Fibroblast of lung (primary cell): ENCODE measurements at regions not wholly inside any gene's neighbourhood (a gene's known extent, or its start where the extent isn't known, plus 50 kb on each side); places are given as distances from the start of the nearest gene placed in this dataset.

ENCODE experiments used
- DNase-seq, 2 donors: peaks; one replicate each; pipeline versions ENCODE4 v3.0.0 to v3.0.0-alpha.2; 2010; ENCODE audit warnings: low read depth in 2 of 2
- H2AFZ ChIP-seq: 2 replicates; pipeline ENCODE4 v1.5.1; 2012; ENCODE audit warnings: low read length, control low read depth, inconsistent platforms
- H3K27ac ChIP-seq: 2 replicates; pipeline ENCODE4 v1.5.1; 2011; ENCODE audit warnings: low read length, control low read depth; ENCODE audit not compliant: insufficient read depth
- H3K27me3 ChIP-seq: 2 replicates; pipeline ENCODE4 v1.5.1; 2011; ENCODE audit warnings: mild to moderate bottlenecking, low read length; ENCODE audit not compliant: control insufficient read depth, insufficient read depth
- H3K36me3 ChIP-seq: 2 replicates; pipeline ENCODE4 v1.5.1; 2011; ENCODE audit warnings: low read length; ENCODE audit not compliant: control insufficient read depth, insufficient read depth
- H3K4me1 ChIP-seq: 2 replicates; pipeline ENCODE4 v1.5.1; 2011; ENCODE audit warnings: low read length; ENCODE audit not compliant: control insufficient read depth, insufficient read depth; ENCODE audit errors: extremely low read depth
- H3K4me2 ChIP-seq: 2 replicates; pipeline ENCODE4 v1.5.1; 2011; ENCODE audit warnings: low read length, control low read depth; ENCODE audit not compliant: insufficient read depth; ENCODE audit errors: extremely low read depth
- H3K4me3 ChIP-seq, 4 experiments: fragments of 200-600 bp in 1 of 4; sonication (generic) in 1 of 4; replicated peaks in 1 of 4; 2 replicates each; pipeline ENCODE4 v1.5.1; 2011 to 2016; ENCODE audit warnings: low read length in 4 of 4, low read depth in 3 of 4, mild to moderate bottlenecking in 3 of 4, control low read depth in 2 of 4, inconsistent platforms in 1 of 4, mixed read lengths in 1 of 4; ENCODE audit not compliant: insufficient read depth in 1 of 4; ENCODE audit errors: control extremely low read depth in 1 of 4
- H3K79me2 ChIP-seq: 2 replicates; pipeline ENCODE4 v1.5.1; 2012; ENCODE audit warnings: mild to moderate bottlenecking, low read length, inconsistent platforms; ENCODE audit not compliant: control insufficient read depth, insufficient read depth
- H3K9ac ChIP-seq: 2 replicates; pipeline ENCODE4 v1.5.1; 2011; ENCODE audit warnings: mild to moderate bottlenecking, low read length, control low read depth; ENCODE audit not compliant: insufficient read depth
- H3K9me3 ChIP-seq: 2 replicates; pipeline ENCODE4 v1.5.1; 2012; ENCODE audit warnings: low read depth, low read length; ENCODE audit not compliant: control insufficient read depth, insufficient read depth
- H4K20me1 ChIP-seq: 2 replicates; pipeline ENCODE4 v1.5.1; 2011; ENCODE audit warnings: low read length; ENCODE audit not compliant: control insufficient read depth, insufficient read depth; ENCODE audit errors: extremely low read depth
- EZH2 ChIP-seq: IDR thresholded peaks from 2 replicates; pipeline ENCODE4 v1.5.1; 2012; ENCODE audit warnings: low read length, control low read depth, mild to moderate bottlenecking; ENCODE audit errors: missing control alignments
- TF ChIP-seq, protein P1 (sequence below), 2 donors: IDR thresholded peaks in 1 of 2; conservative IDR thresholded peaks in 1 of 2; 1 replicate in 1 of 2; 2 replicates in 1 of 2; pipeline ENCODE4 v1.5.1; 2011 to 2012; ENCODE audit warnings: low read length in 2 of 2, control low read depth in 1 of 2, inconsistent platforms in 1 of 2, low read depth in 1 of 2, mild to moderate bottlenecking in 1 of 2

DNA sequence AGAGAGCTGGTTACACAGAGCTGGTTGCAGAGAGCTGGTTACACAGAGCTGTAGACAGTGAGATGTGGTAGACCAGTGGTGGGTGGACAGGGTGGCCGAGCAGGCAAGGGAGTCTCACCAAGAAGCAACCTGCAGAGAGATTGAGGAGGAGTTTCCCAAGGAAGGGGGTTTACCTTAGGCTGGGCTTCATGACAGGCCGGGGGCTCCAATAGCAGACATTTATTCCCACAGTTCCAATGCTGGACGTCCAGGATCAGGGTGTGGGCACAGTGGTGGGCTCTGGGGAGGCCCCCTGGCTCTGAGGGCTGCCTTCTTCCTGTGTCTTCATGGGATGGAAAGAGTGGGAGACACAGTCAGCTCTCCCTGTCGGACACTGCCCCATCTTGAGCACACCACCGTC, 386.9 kb upstream of the IRX4 start:
- Histone ChIP-seq H3K9ac (no peak overlapping the region), H3K79me2 (no peaks in the 10 kb centered on the region), H3K27me3 (no peaks in the 10 kb centered on the region), H3K4me3 (no peak overlapping the region), H3K4me2 (no peak overlapping the region), H2AFZ (no peak overlapping the region), H3K27ac (no peak overlapping the region), H3K4me1 (no peaks in the 10 kb centered on the region), H4K20me1 (no peaks in the 10 kb centered on the region), H3K36me3 (no peaks in the 10 kb centered on the region), H3K9me3 (no peaks in the 10 kb centered on the region)
- TF ChIP-seq EZH2: no peak
- TF ChIP-seq, protein P1, sequence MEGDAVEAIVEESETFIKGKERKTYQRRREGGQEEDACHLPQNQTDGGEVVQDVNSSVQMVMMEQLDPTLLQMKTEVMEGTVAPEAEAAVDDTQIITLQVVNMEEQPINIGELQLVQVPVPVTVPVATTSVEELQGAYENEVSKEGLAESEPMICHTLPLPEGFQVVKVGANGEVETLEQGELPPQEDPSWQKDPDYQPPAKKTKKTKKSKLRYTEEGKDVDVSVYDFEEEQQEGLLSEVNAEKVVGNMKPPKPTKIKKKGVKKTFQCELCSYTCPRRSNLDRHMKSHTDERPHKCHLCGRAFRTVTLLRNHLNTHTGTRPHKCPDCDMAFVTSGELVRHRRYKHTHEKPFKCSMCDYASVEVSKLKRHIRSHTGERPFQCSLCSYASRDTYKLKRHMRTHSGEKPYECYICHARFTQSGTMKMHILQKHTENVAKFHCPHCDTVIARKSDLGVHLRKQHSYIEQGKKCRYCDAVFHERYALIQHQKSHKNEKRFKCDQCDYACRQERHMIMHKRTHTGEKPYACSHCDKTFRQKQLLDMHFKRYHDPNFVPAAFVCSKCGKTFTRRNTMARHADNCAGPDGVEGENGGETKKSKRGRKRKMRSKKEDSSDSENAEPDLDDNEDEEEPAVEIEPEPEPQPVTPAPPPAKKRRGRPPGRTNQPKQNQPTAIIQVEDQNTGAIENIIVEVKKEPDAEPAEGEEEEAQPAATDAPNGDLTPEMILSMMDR (conservative IDR thresholded peaks at IDR 0.05 in 1 of 2, IDR thresholded peaks at IDR 0.05 in 1 of 2; ENCODE audit: low read depth in 1 of 2, low read length in 2 of 2): no peak
- no peak for DNase-seq

DNA sequence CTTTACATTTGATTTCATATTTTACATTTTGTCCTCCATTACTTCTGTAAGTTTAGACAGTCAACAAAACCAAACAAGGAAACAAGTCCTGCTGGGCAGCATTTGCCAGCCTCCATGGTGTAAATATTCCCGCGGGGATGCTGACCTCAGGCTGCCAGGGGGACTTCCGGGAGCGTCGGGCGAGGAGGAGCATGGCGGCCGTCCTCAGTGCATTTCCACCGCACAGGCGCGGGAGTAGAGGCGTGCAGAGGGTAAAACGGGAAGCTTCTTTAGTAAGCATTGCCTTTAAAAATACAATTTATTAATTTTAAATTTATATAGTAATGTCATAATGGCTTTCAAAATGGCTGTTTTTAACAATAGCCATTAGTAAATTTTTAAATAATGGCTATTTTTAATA, 385.3 kb upstream of the IRX4 start:
- Histone ChIP-seq H3K9ac (no peak overlapping the region), H3K4me3 (no peak overlapping the region), H3K79me2 (no peaks in the 10 kb centered on the region), H3K4me2 (no peak overlapping the region), H3K4me1 (no peaks in the 10 kb centered on the region), H3K9me3 (no peaks in the 10 kb centered on the region), H4K20me1 (no peaks in the 10 kb centered on the region), H3K36me3 (no peaks in the 10 kb centered on the region), H3K27ac (no peak overlapping the region), H2AFZ (no peak overlapping the region), H3K27me3 (no peaks in the 10 kb centered on the region)
- TF ChIP-seq, protein P1 (conservative IDR thresholded peaks at IDR 0.05 in 1 of 2, IDR thresholded peaks at IDR 0.05 in 1 of 2; ENCODE audit: low read depth in 1 of 2, low read length in 2 of 2): no peak
- no peak for TF ChIP-seq EZH2
- no peak for DNase-seq

DNA sequence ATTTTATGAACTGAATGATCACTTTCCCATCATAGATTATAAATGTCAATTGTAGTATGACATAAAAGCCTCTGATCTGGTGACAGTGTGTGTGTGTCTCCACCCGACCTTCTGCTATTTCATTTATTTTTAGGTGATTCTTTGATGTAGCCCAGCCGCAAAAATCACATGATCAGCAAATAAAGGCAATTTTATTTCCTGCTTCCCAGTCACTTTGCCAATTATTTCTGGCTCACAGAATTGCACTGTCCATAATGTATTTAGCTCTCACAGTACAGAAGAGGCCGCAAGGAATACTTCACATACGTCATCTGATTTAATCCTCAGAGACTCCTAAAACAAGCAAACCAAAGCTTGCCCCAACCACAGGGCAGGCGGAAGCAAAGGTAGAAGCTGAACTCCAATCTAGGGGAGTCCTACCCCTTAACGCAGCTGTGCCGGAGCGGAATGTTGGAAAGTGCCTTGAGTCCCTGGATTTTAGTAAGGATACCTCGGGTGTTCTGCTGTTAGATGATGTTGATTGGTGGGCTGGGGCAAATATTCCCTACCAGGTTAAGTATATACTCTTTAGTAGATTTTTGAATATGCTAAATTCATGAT, 384.0 kb upstream of the IRX4 start:
- no peak overlapping the region for H3K9ac ChIP-seq
- no peaks in the 10 kb centered on the region for H3K27me3 ChIP-seq
- DNase-seq: no peak

More for the DNA sequence above, 384.0 kb upstream of the IRX4 start:
- H3K36me3 ChIP-seq: no peaks in the 10 kb centered on the region
- H3K9me3 ChIP-seq: no peaks in the 10 kb centered on the region
- H2AFZ ChIP-seq: no peak overlapping the region
- H3K4me2 ChIP-seq: no peak overlapping the region
- no peaks in the 10 kb centered on the region for H3K79me2 ChIP-seq
- TF ChIP-seq, protein P1 (conservative IDR thresholded peaks at IDR 0.05 in 1 of 2, IDR thresholded peaks at IDR 0.05 in 1 of 2; ENCODE audit: low read depth in 1 of 2, low read length in 2 of 2): no peak
- TF ChIP-seq EZH2: no peak
- H3K4me1 ChIP-seq: no peaks in the 10 kb centered on the region
- H3K4me3 ChIP-seq: no peak overlapping the region
- H3K27ac ChIP-seq: no peak overlapping the region
- no peaks in the 10 kb centered on the region for H4K20me1 ChIP-seq
